KMS-11 (cell line): ENCODE measurements at regions not wholly inside any gene's neighbourhood (a gene's known extent, or its start where the extent isn't known, plus 50 kb on each side); places are given as distances from the start of the nearest gene placed in this dataset.

Experiments
- H2AFZ ChIP-seq: fragments of 200-600 bp; sonication (generic); 2 replicates; pipeline ENCODE4 v1.6.1; 2016; ENCODE audit warnings: antibody characterized with exemption, mixed run types, low read depth
- H3K27ac ChIP-seq: fragments of 200-600 bp; sonication (generic); 2 replicates; pipeline ENCODE4 v1.6.1; 2016; ENCODE audit warnings: mild to moderate bottlenecking, mixed run types
- H3K27me3 ChIP-seq: fragments of 200-600 bp; sonication (generic); 2 replicates; pipeline ENCODE4 v1.6.1; 2017; ENCODE audit warnings: mild to moderate bottlenecking, low read depth, mixed run types, moderate library complexity; ENCODE audit not compliant: insufficient read depth
- H3K36me3 ChIP-seq: fragments of 200-600 bp; sonication (generic); 2 replicates; pipeline ENCODE4 v1.6.1; 2017; ENCODE audit warnings: mild to moderate bottlenecking, mixed run types; ENCODE audit not compliant: insufficient read depth
- H3K4me1 ChIP-seq: fragments of 200-600 bp; sonication (generic); 2 replicates; pipeline ENCODE4 v1.6.1; 2016; ENCODE audit warnings: mild to moderate bottlenecking, low read depth, mixed run types; ENCODE audit not compliant: poor library complexity, severe bottlenecking
- H3K4me2 ChIP-seq: fragments of 200-600 bp; sonication (generic); 2 replicates; pipeline ENCODE4 v1.7.0; 2016; ENCODE audit warnings: mild to moderate bottlenecking, mixed run types
- H3K4me3 ChIP-seq: fragments of 200-600 bp; sonication (generic); IDR thresholded peaks from 2 replicates; pipeline ENCODE4 v1.6.1; 2017; ENCODE audit warnings: low read depth, low read length, mixed read lengths; ENCODE audit not compliant: insufficient read depth
- H3K79me2 ChIP-seq: fragments of 200-600 bp; sonication (generic); 2 replicates; pipeline ENCODE4 v1.6.1; 2016; ENCODE audit warnings: low read depth, mixed run types; ENCODE audit not compliant: insufficient read depth
- H3K9ac ChIP-seq: fragments of 200-600 bp; sonication (generic); 2 replicates; pipeline ENCODE4 v1.6.1; 2016; ENCODE audit warnings: mild to moderate bottlenecking, mixed run types
- H4K20me1 ChIP-seq: fragments of 200-600 bp; sonication (generic); 2 replicates; pipeline ENCODE4 v1.6.1; 2016; ENCODE audit warnings: mild to moderate bottlenecking, mixed run types; ENCODE audit not compliant: insufficient read depth
- CTCF ChIP-seq: fragments of 200-600 bp; sonication (generic); conservative IDR thresholded peaks from 2 replicates; pipeline ENCODE4 v1.6.1; 2017; ENCODE audit warnings: low read depth, mild to moderate bottlenecking, antibody characterized with exemption, low read length, moderate library complexity, mixed read lengths

DNA sequence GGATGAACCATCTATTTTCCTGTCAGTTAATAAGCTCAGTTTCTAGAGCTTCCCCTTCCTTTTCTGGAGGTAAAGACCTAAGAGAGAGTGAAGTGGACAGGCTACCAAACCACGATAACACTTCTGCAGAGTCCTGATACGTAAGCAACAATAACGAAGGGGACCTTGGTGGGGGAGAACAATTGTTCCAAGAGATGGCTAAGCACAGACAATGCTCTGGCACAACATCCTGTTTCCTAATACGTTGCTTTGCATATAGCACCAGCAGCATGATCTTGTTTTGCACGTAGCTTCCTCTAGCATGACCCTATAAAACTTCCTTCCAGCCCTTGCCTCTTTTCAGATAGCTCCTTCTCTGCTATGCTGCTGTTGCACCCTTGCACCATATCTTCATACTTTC, 247.3 kb downstream of the RAD51AP2 start:
- H3K27ac ChIP-seq: no peak overlapping the region
- H2AFZ ChIP-seq: no peak overlapping the region

GRCh38 chr2:17263570-17263968, 254.7 kb downstream of the RAD51AP2 start:
- H3K4me3 ChIP-seq: no peak overlapping the region
- no peaks in the 10 kb centered on the region for H3K79me2 ChIP-seq
- H3K27ac ChIP-seq: no peak overlapping the region
- H4K20me1 ChIP-seq: no peaks in the 10 kb centered on the region
- no peak overlapping the region for H2AFZ ChIP-seq
- no peaks in the 10 kb centered on the region for H3K36me3 ChIP-seq
- no peak overlapping the region for H3K4me2 ChIP-seq
- TF ChIP-seq CTCF: no peak
- H3K9ac ChIP-seq: no peak overlapping the region
- H3K27me3 ChIP-seq: no peaks in the 10 kb centered on the region
- H3K4me1 ChIP-seq: no peaks in the 10 kb centered on the region

More for the DNA sequence above, 247.3 kb downstream of the RAD51AP2 start:
- Histone ChIP-seq H3K79me2 (no peaks in the 10 kb centered on the region), H4K20me1 (no peaks in the 10 kb centered on the region), H3K27me3 (no peaks in the 10 kb centered on the region), H3K36me3 (no peaks in the 10 kb centered on the region), H3K4me3 (no peak overlapping the region), H3K4me2 (no peak overlapping the region), H3K4me1 (no peaks in the 10 kb centered on the region), H3K9ac (no peak overlapping the region)
- no peak for TF ChIP-seq CTCF

GRCh38 chr2:17262854-17263569, 255.2 kb downstream of the RAD51AP2 start:
- Histone ChIP-seq H3K4me2 (no peak overlapping the region), H3K9ac (no peak overlapping the region), H2AFZ (no peak overlapping the region), H3K27ac (no peak overlapping the region), H3K79me2 (no peaks in the 10 kb centered on the region), H4K20me1 (no peaks in the 10 kb centered on the region), H3K27me3 (no peaks in the 10 kb centered on the region), H3K4me1 (no peaks in the 10 kb centered on the region), H3K4me3 (no peak overlapping the region), H3K36me3 (no peaks in the 10 kb centered on the region)
- TF ChIP-seq CTCF: no peak

DNA sequence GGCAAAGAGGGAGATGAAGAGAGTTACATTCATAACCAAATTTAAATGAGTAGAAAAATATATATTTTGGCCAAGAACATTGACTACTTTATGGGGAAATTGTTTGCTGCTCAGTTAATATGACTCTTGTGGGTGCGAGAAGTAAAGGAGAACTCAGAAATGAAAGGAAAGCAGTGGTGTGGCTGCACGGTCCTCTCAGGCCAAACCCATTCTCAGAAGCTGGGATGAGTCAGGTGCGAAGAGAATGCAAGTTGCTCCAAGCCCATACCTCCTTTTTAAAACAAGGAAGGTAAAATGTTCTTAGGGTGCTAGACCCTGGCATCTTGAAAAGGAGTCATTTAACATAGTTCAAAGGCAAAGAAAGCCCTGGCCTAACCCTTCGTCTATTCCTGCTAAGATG, 258.6 kb downstream of the RAD51AP2 start:
- Histone ChIP-seq H3K9ac (no peak overlapping the region), H3K4me3 (no peak overlapping the region), H3K79me2 (no peaks in the 10 kb centered on the region), H4K20me1 (no peaks in the 10 kb centered on the region), H3K4me2 (no peak overlapping the region), H3K4me1 (no peaks in the 10 kb centered on the region), H3K36me3 (no peaks in the 10 kb centered on the region), H3K27me3 (no peaks in the 10 kb centered on the region), H2AFZ (no peak overlapping the region), H3K27ac (no peak overlapping the region)
- TF ChIP-seq CTCF: no peak
